T-helper 2 cell treated with Interferon-gamma antibody and Interleukin-4, amounts not matched to agents 5 μg/mL and 100 μg/mL, for 36 hours (primary cell): ENCODE measurements at regions not wholly inside any gene's neighbourhood (a gene's known extent, or its start where the extent isn't known, plus 50 kb on each side); places are given as distances from the start of the nearest gene placed in this dataset.

ENCODE experiments used
- DNase-seq: peaks from one replicate; pipeline ENCODE4 v3.0.0; 2021; ENCODE audit warnings: low spot score
- H3K27ac Mint-ChIP-seq: one replicate; pipeline ENCODE4 v1.8.0; 2021; ENCODE audit warnings: mild to moderate bottlenecking, mixed read lengths
- H3K27me3 Mint-ChIP-seq: one replicate; pipeline ENCODE4 v1.8.0; 2021; ENCODE audit warnings: low read depth, mixed read lengths
- H3K36me3 Mint-ChIP-seq: one replicate; pipeline ENCODE4 v1.8.0; 2021; ENCODE audit warnings: low read depth, mixed read lengths
- H3K4me1 Mint-ChIP-seq: one replicate; pipeline ENCODE4 v1.8.0; 2021; ENCODE audit warnings: low read depth, mixed read lengths
- H3K4me3 Mint-ChIP-seq: one replicate; pipeline ENCODE4 v1.8.0; 2022; ENCODE audit warnings: mild to moderate bottlenecking, moderate library complexity, mixed read lengths
- H3K9me3 Mint-ChIP-seq: one replicate; pipeline ENCODE4 v1.8.0; 2021; ENCODE audit warnings: mixed read lengths

- Mint-ChIP-seq H3K36me3 (no peaks in the 10 kb centered on the region), H3K9me3 (peaks cover 6% of the 10 kb centered on the region), H3K27me3 (peaks cover 5% of the 10 kb centered on the region), H3K4me3 (no peak overlapping the region), H3K4me1 (no peaks in the 10 kb centered on the region), H3K27ac (no peak overlapping the region)
- DNase-seq = no peak
Observed at GRCh38 chr9:88691091-88691490, 156.1 kb downstream of the NXNL2 start.

GRCh38 chr9:88691811-88692210, 156.8 kb downstream of the NXNL2 start:
- Mint-ChIP-seq H3K9me3 (peaks cover 6% of the 10 kb centered on the region), H3K27me3 (peaks cover 5% of the 10 kb centered on the region), H3K4me3 (no peak overlapping the region), H3K36me3 (no peaks in the 10 kb centered on the region), H3K27ac (no peak overlapping the region), H3K4me1 (no peaks in the 10 kb centered on the region)
- no peak for DNase-seq

- Mint-ChIP-seq H3K4me1 (no peaks in the 10 kb centered on the region), H3K36me3 (no peaks in the 10 kb centered on the region), H3K27ac (no peak overlapping the region), H3K27me3 (peaks cover 5% of the 10 kb centered on the region), H3K4me3 (no peak overlapping the region), H3K9me3 (peaks cover 6% of the 10 kb centered on the region)
- DNase-seq = no peak
Observed at GRCh38 chr9:88692827-88693226, 157.8 kb downstream of the NXNL2 start.

- H3K4me1 Mint-ChIP-seq = no peaks in the 10 kb centered on the region
- peaks cover 6% of the 10 kb centered on the region for H3K9me3 Mint-ChIP-seq
- H3K27me3 Mint-ChIP-seq = peaks cover 2% of the 10 kb centered on the region
- H3K4me3 Mint-ChIP-seq = no peak overlapping the region
- DNase-seq = no peak
- H3K36me3 Mint-ChIP-seq = no peaks in the 10 kb centered on the region
- no peak overlapping the region for H3K27ac Mint-ChIP-seq
Observed at GRCh38 chr9:88694625-88695024, 159.6 kb downstream of the NXNL2 start.

- no peak for DNase-seq
- Mint-ChIP-seq H3K36me3 (no peaks in the 10 kb centered on the region), H3K9me3 (peaks cover 6% of the 10 kb centered on the region), H3K4me1 (no peaks in the 10 kb centered on the region), H3K27ac (no peak overlapping the region), H3K27me3 (peaks cover 2% of the 10 kb centered on the region), H3K4me3 (no peak overlapping the region)
Observed at GRCh38 chr9:88696501-88696900, 161.5 kb downstream of the NXNL2 start.

- Mint-ChIP-seq H3K36me3 (no peaks in the 10 kb centered on the region), H3K27me3 (peaks cover 5% of the 10 kb centered on the region), H3K4me3 (no peak overlapping the region), H3K27ac (no peak overlapping the region), H3K9me3 (peaks cover 6% of the 10 kb centered on the region), H3K4me1 (no peaks in the 10 kb centered on the region)
- no peak for DNase-seq
Observed at GRCh38 chr9:88697764-88698432, 162.9 kb downstream of the NXNL2 start.

GRCh38 chr9:88702985-88703384, 168.0 kb downstream of the NXNL2 start:
- no peak overlapping the region for H3K27ac Mint-ChIP-seq
- no peak overlapping the region for H3K4me3 Mint-ChIP-seq
- H3K36me3 Mint-ChIP-seq = no peaks in the 10 kb centered on the region

GRCh38 chr9:88706193-88707113, 171.5 kb downstream of the NXNL2 start:
- Mint-ChIP-seq H3K4me1 (no peaks in the 10 kb centered on the region), H3K9me3 (no peaks in the 10 kb centered on the region), H3K4me3 (no peak overlapping the region), H3K27me3 (peaks cover 4% of the 10 kb centered on the region), H3K27ac (no peak overlapping the region), H3K36me3 (no peaks in the 10 kb centered on the region)
- no peak for DNase-seq

More at GRCh38 chr9:88702985-88703384, 168.0 kb downstream of the NXNL2 start:
- H3K4me1 Mint-ChIP-seq = no peaks in the 10 kb centered on the region
- H3K27me3 Mint-ChIP-seq = peaks cover 4% of the 10 kb centered on the region
- DNase-seq = no peak
- no peaks in the 10 kb centered on the region for H3K9me3 Mint-ChIP-seq

GRCh38 chr9:88710449-88710848, 175.5 kb downstream of the NXNL2 start:
- H3K36me3 Mint-ChIP-seq = no peaks in the 10 kb centered on the region
- peaks cover 4% of the 10 kb centered on the region for H3K27me3 Mint-ChIP-seq
- H3K9me3 Mint-ChIP-seq = no peaks in the 10 kb centered on the region
- H3K27ac Mint-ChIP-seq = no peak overlapping the region
- H3K4me1 Mint-ChIP-seq = no peaks in the 10 kb centered on the region
- no peak for DNase-seq
- H3K4me3 Mint-ChIP-seq = no peak overlapping the region

GRCh38 chr9:88711719-88712118, 176.7 kb downstream of the NXNL2 start:
- no peak for DNase-seq
- Mint-ChIP-seq H3K27ac (no peak overlapping the region), H3K4me1 (no peaks in the 10 kb centered on the region), H3K27me3 (peaks cover 4% of the 10 kb centered on the region), H3K36me3 (no peaks in the 10 kb centered on the region), H3K4me3 (no peak overlapping the region), H3K9me3 (no peaks in the 10 kb centered on the region)

GRCh38 chr9:88712484-88712883, 177.5 kb downstream of the NXNL2 start:
- no peak overlapping the region for H3K4me3 Mint-ChIP-seq
- H3K4me1 Mint-ChIP-seq = no peaks in the 10 kb centered on the region
- no peaks in the 10 kb centered on the region for H3K9me3 Mint-ChIP-seq
- H3K36me3 Mint-ChIP-seq = no peaks in the 10 kb centered on the region
- no peak for DNase-seq
- H3K27ac Mint-ChIP-seq = no peak overlapping the region
- peaks cover 4% of the 10 kb centered on the region for H3K27me3 Mint-ChIP-seq

- H3K27me3 Mint-ChIP-seq = peaks cover 4% of the 10 kb centered on the region
- no peaks in the 10 kb centered on the region for H3K4me1 Mint-ChIP-seq
- H3K36me3 Mint-ChIP-seq = no peaks in the 10 kb centered on the region
- no peak overlapping the region for H3K27ac Mint-ChIP-seq
- no peaks in the 10 kb centered on the region for H3K9me3 Mint-ChIP-seq
- H3K4me3 Mint-ChIP-seq = no peak overlapping the region
- DNase-seq = no peak
Observed at GRCh38 chr9:88713010-88713409, 178.0 kb downstream of the NXNL2 start.

- H3K4me3 Mint-ChIP-seq = no peak overlapping the region
- DNase-seq = no peak
- peaks cover 6% of the 10 kb centered on the region for H3K27me3 Mint-ChIP-seq
- no peaks in the 10 kb centered on the region for H3K9me3 Mint-ChIP-seq
- no peak overlapping the region for H3K27ac Mint-ChIP-seq
- H3K4me1 Mint-ChIP-seq = no peaks in the 10 kb centered on the region
- no peaks in the 10 kb centered on the region for H3K36me3 Mint-ChIP-seq
Observed at GRCh38 chr9:88716596-88717290, 181.8 kb downstream of the NXNL2 start.

- Mint-ChIP-seq H3K4me1 (no peaks in the 10 kb centered on the region), H3K9me3 (no peaks in the 10 kb centered on the region), H3K36me3 (no peaks in the 10 kb centered on the region), H3K4me3 (no peak overlapping the region), H3K27me3 (peaks cover 2% of the 10 kb centered on the region), H3K27ac (no peak overlapping the region)
- no peak for DNase-seq
Observed at GRCh38 chr9:88721025-88721424, 186.0 kb downstream of the NXNL2 start.
